HCT116 (cell line): ENCODE measurements at regions not wholly inside any gene's neighbourhood (a gene's known extent, or its start where the extent isn't known, plus 50 kb on each side); places are given as distances from the start of the nearest gene placed in this dataset.

Experiments
- ATAC-seq: fragments of 200-7000 bp; cut with Tn5 transposase; 2 replicates; pipeline ENCODE4 v1.9.1; 2020; ENCODE audit warnings: mild to moderate bottlenecking, moderate library complexity
- BruUV-seq: library from RNA; stranded (reverse); fragments of 400-500 nt; replicated peaks from 2 replicates; lab custom pipeline; 2021; lab: Mats Ljungman, UMichigan
- CTCF ChIA-PET: fragments of 300-600 bp; sonication (Branson Sonifier 250); formaldehyde crosslinking; loops from one replicate; lab custom pipeline; 2021; ENCODE audit warnings: antibody characterized with exemption; lab: Charles Lee
- POLR2A ChIA-PET: fragments of 300-600, 350-600 bp; sonication (Branson Sonifier 250); formaldehyde crosslinking; loops from one replicate; lab custom pipeline; 2021; ENCODE audit warnings: antibody characterized with exemption; lab: Charles Lee
- RAD21 ChIA-PET, 2 experiments: fragments of 300-600 bp; sonication (Branson Sonifier 250); formaldehyde crosslinking; loops; one replicate each; lab custom pipeline; 2023; ENCODE audit warnings: low total read pairs in 2 of 2; ENCODE audit not compliant: uncharacterized antibody in 2 of 2, unreplicated experiment in 2 of 2, low non-redundant PET in 1 of 2; lab: Charles Lee
- DNase-seq: peaks from one replicate; pipeline ENCODE4 v3.0.0-alpha.2; 2010; ENCODE audit warnings: low read depth, low spot score
- H2AFZ ChIP-seq: fragments of 200-600 bp; shearing (Covaris generic), sonication (generic); 2 replicates; pipeline ENCODE4 v1.6.1; 2017; ENCODE audit warnings: low read depth, mixed run types, mixed read lengths, antibody characterized with exemption, low read length; ENCODE audit not compliant: poor library complexity, severe bottlenecking
- H3K27ac ChIP-seq: 2 replicates; pipeline ENCODE4 v1.5.1; 2012; ENCODE audit warnings: low read depth, low read length
- H3K27me3 ChIP-seq: fragments of 200-600 bp; sonication (generic); 2 replicates; pipeline ENCODE4 v1.6.1; 2016; ENCODE audit warnings: mixed run types, low read length, mixed read lengths; ENCODE audit not compliant: insufficient read depth
- H3K36me3 ChIP-seq, 2 experiments: fragments of 200-500 bp in 1 of 2; fragments of 200-600 bp in 1 of 2; sonication (Bioruptor generic) in 1 of 2; sonication (generic) in 1 of 2; 2 replicates each; pipeline versions ENCODE4 v1.5.1 to v1.6.1; 2014 to 2016; ENCODE audit warnings: low read length in 2 of 2, inconsistent platforms in 1 of 2, mixed read lengths in 1 of 2, mixed run types in 1 of 2; ENCODE audit not compliant: insufficient read depth in 2 of 2, control insufficient read depth in 1 of 2
- H3K4me1 ChIP-seq, 2 experiments: fragments of 200-600 bp in 1 of 2; sonication (generic) in 1 of 2; 2 replicates each; pipeline versions ENCODE4 v1.5.1 to v1.6.1; 2012 to 2017; ENCODE audit warnings: low read length in 2 of 2, inconsistent platforms in 1 of 2, mild to moderate bottlenecking in 1 of 2, mixed read lengths in 1 of 2, mixed run types in 1 of 2, moderate library complexity in 1 of 2; ENCODE audit not compliant: insufficient read depth in 2 of 2, control insufficient read depth in 1 of 2
- H3K4me2 ChIP-seq: fragments of 200-600 bp; sonication (generic); 2 replicates; pipeline ENCODE4 v1.6.1; 2017; ENCODE audit warnings: mixed run types, low read length, mixed read lengths
- H3K4me3 ChIP-seq, 2 experiments: fragments of 200-600 bp in 1 of 2; sonication (generic) in 1 of 2; replicated peaks in 1 of 2; 2 replicates each; pipeline ENCODE4 v1.5.1; 2011 to 2016; ENCODE audit warnings: low read length in 2 of 2, control low read depth in 1 of 2, low read depth in 1 of 2, mild to moderate bottlenecking in 1 of 2, mixed read lengths in 1 of 2, mixed run types in 1 of 2
- H3K79me2 ChIP-seq: fragments of 200-600 bp; sonication (generic); 2 replicates; pipeline ENCODE4 v1.6.1; 2017; ENCODE audit warnings: mild to moderate bottlenecking, mixed run types, low read length, moderate library complexity, mixed read lengths; ENCODE audit not compliant: insufficient read depth
- H3K9ac ChIP-seq: fragments of 200-600 bp; sonication (generic); 2 replicates; pipeline ENCODE4 v1.6.1; 2016; ENCODE audit warnings: low read length, mixed read lengths
- H3K9me2 ChIP-seq: fragments of 200-600 bp; sonication (generic), shearing (Covaris generic); 2 replicates; pipeline ENCODE4 v1.6.1; 2017; ENCODE audit warnings: mixed run types, mild to moderate bottlenecking, moderate library complexity; ENCODE audit not compliant: insufficient read depth
- H3K9me3 ChIP-seq, 2 experiments: fragments of 200-500 bp in 1 of 2; fragments of 200-600 bp in 1 of 2; sonication (Bioruptor generic) in 1 of 2; sonication (generic) in 1 of 2; 2 replicates each; pipeline ENCODE4 v1.6.1; 2014 to 2017; ENCODE audit warnings: low read length in 2 of 2, mixed read lengths in 2 of 2, inconsistent platforms in 1 of 2, low read depth in 1 of 2, mild to moderate bottlenecking in 1 of 2, mixed run types in 1 of 2, moderate library complexity in 1 of 2; ENCODE audit not compliant: control insufficient read depth in 1 of 2, insufficient read depth in 1 of 2
- H4K20me1 ChIP-seq: fragments of 200-600 bp; sonication (generic), shearing (Covaris generic); 2 replicates; pipeline ENCODE4 v1.6.1; 2017; ENCODE audit warnings: mixed run types, mild to moderate bottlenecking, moderate library complexity; ENCODE audit not compliant: insufficient read depth
- CBX3 ChIP-seq: IDR thresholded peaks from 2 replicates; pipeline ENCODE4 v1.6.1; 2012; ENCODE audit warnings: low read depth
- CEBPB ChIP-seq: IDR thresholded peaks from 2 replicates; pipeline ENCODE4 v1.6.1; 2012; ENCODE audit warnings: low read depth
- EGR1 ChIP-seq: IDR thresholded peaks from 2 replicates; pipeline ENCODE4 v1.6.1; 2012; ENCODE audit warnings: low read depth
- ELF1 ChIP-seq: IDR thresholded peaks from 2 replicates; pipeline ENCODE4 v1.6.1; 2012; ENCODE audit warnings: low read depth, borderline replicate concordance
- EZH2phosphoT487 ChIP-seq: fragments of 200-600 bp; IDR thresholded peaks from 2 replicates; pipeline ENCODE4 v1.6.1; 2018; ENCODE audit warnings: antibody characterized with exemption, borderline replicate concordance
- FOSL1 ChIP-seq: IDR thresholded peaks from 2 replicates; pipeline ENCODE4 v1.6.1; 2012; ENCODE audit warnings: low read depth
- RAD21 ChIP-seq: IDR thresholded peaks from 2 replicates; pipeline ENCODE4 v1.6.1; 2012; ENCODE audit warnings: low read depth, mild to moderate bottlenecking
- SP1 ChIP-seq: IDR thresholded peaks from 2 replicates; pipeline ENCODE4 v1.6.1; 2012; ENCODE audit warnings: low read depth
- SRF ChIP-seq: IDR thresholded peaks from 2 replicates; pipeline ENCODE4 v1.6.1; 2012; ENCODE audit warnings: low read depth
- intact Hi-C: fragments of 100-400 bp; cut with micrococcal nuclease; formaldehyde crosslinking; loops from 2 replicates; pipeline ENCODE4 v1.10.0; 2022
- TF ChIP-seq, protein P1 (sequence below): IDR thresholded peaks from 2 replicates; pipeline ENCODE4 v1.6.1; 2012
- TF ChIP-seq, protein P2 (sequence below), 3 experiments: fragments of 200-600 bp in 1 of 3; sonication (generic) in 1 of 3; IDR thresholded peaks in 2 of 3; conservative IDR thresholded peaks in 1 of 3; 2 replicates each; pipeline ENCODE4 v1.5.1; 2012 to 2017; ENCODE audit warnings: low read depth in 2 of 3, low read length in 2 of 3, antibody characterized with exemption in 1 of 3, borderline replicate concordance in 1 of 3, control low read depth in 1 of 3, mild to moderate bottlenecking in 1 of 3, mixed read lengths in 1 of 3, mixed run types in 1 of 3, moderate library complexity in 1 of 3; ENCODE audit not compliant: insufficient read depth in 1 of 3

DNA sequence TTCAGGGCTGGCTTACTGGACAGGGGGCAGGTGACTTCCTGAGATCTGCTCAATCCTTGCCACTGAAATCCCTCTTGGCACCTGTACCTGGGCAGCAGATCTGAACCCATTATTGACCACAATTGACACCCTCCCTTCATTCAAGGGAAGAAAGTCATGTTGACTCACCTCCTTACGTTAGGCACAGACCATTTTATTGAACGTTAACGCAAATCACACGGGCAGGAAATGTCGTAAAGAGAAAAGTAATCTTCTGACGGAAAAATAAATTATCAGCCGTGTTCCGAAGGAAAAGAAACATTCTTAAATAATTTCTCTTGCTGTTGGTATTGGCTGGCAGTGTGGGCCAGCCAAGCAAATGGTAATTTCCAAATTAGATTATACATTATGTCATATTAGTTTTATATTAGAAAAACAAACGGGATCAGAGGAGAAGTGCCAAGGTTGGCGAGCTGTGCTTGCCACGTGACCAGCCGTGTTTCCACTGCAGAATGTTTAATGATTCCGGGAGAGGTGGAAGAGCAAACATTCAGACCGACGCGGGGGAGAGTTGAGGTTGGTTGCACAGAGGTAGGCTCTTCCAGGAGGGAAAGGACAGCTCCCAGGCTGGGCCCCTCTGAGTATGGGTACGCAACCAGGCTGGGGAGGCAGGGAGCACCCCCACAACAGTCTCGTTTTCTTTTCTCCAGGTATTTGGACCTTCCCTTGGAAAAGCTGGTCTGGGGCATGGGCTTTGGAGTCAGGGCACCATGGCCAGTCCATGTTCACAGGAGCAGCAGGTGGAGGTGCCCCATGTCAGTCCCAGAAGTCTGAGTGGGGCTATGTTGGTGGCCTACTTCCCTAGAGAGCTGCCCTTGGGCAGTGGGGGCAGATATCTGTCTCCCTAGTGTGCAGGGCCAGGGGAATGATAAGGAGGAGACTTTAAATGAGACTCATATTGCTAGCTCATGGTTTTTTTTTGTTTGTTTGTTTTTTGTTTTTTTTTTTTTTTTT is 121.1 kb downstream of the FOXD2 start:
- Histone ChIP-seq H3K36me3 (no peaks in the 10 kb centered on the region), H3K4me1 (peaks cover 11 to 53% of the 10 kb centered on the region in 2 experiments), H3K9ac (no peak overlapping the region), H3K27me3 (no peaks in the 10 kb centered on the region; the same call in 1 of the 2 replicates), H2AFZ (no peak overlapping the region), H3K79me2 (no peaks in the 10 kb centered on the region), H4K20me1 (no peaks in the 10 kb centered on the region), H3K9me3 (no peaks in the 10 kb centered on the region), H3K9me2 (no peaks in the 10 kb centered on the region), H3K27ac (no peak overlapping the region), H3K4me3 (no peak overlapping the region), H3K4me2 (no peak overlapping the region)
- BruUV-seq = no TSS peak
- no peak for DNase-seq
- intact Hi-C loops = no loop called here
- ChIA-PET RAD21 (no interaction called here), POLR2A (interaction anchor here (0.5 kb wide), 1 partner anchor 952 kb away, joined by 4 read pairs; no protein-coding TSS in a partner anchor), CTCF (interaction anchor here (0.6 to 1.0 kb wide), 2 partner anchors 29 to 152 kb away, joined by 3 read pairs; no protein-coding TSS in a partner anchor)
- no peak for ATAC-seq
- TF ChIP-seq CEBPB (no peak), SP1 (peak; percentile 20; the same call in 1 of the 2 replicates)

DNA sequence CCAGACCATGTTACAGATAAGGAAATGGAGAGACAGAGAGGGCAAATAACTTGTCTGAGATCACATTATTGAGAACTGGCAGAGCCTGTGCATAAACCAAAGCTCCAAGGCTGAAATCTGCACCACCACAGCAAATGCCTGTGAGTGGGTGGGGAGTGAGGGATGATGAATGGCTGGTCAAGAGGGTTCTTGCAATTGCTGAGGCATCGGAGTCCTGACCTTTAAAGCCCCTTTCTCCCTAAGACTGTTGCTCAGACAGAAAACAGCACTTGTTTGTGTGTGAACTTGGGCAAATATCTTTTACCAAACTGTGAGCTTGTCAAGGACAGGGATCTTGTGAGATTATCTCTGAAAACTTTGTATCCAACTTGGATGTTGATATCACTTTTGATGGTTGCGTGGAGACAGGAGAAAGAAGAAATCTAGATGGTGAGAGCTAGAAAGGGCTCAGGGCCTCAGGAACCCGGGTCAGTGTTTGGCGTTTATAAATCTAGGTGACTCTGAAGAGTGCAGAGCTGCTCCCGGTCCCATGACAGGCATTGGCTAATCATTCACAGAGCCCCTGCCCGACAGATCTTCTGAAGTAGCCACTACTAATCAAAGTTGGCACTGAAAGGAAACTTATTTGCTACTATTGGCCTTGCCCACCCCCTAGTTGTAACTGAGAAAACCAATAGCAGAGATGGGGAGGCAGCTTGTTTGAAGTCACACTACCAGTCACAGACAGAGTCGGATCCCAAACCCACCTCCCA is 122.3 kb downstream of the FOXD2 start:
- TF ChIP-seq ELF1 (no peak), EGR1 (no peak), SRF (no peak), RAD21 (no peak), CBX3 (no peak), EZH2phosphoT487 (no peak), FOSL1 (no peak), SP1 (no peak)
- TF ChIP-seq, protein P1, sequence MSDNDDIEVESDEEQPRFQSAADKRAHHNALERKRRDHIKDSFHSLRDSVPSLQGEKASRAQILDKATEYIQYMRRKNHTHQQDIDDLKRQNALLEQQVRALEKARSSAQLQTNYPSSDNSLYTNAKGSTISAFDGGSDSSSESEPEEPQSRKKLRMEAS = no peak
- TF ChIP-seq, protein P2, sequence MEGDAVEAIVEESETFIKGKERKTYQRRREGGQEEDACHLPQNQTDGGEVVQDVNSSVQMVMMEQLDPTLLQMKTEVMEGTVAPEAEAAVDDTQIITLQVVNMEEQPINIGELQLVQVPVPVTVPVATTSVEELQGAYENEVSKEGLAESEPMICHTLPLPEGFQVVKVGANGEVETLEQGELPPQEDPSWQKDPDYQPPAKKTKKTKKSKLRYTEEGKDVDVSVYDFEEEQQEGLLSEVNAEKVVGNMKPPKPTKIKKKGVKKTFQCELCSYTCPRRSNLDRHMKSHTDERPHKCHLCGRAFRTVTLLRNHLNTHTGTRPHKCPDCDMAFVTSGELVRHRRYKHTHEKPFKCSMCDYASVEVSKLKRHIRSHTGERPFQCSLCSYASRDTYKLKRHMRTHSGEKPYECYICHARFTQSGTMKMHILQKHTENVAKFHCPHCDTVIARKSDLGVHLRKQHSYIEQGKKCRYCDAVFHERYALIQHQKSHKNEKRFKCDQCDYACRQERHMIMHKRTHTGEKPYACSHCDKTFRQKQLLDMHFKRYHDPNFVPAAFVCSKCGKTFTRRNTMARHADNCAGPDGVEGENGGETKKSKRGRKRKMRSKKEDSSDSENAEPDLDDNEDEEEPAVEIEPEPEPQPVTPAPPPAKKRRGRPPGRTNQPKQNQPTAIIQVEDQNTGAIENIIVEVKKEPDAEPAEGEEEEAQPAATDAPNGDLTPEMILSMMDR (IDR thresholded peaks at IDR 0.05 in 2 of 3, conservative IDR thresholded peaks at IDR 0.05 in 1 of 3; ENCODE audit: borderline replicate concordance in 1 of 3, insufficient read depth in 1 of 3, low read depth in 2 of 3, low read length in 2 of 3) = no peak
- ChIA-PET POLR2A (interaction anchor here (1.9 kb wide), 1 partner anchor 10 kb away, joined by 4 read pairs; no protein-coding TSS in a partner anchor), CTCF (interaction anchor here (1.6 kb wide), 2 partner anchors 10 to 124 kb away, joined by 3 to 5 read pairs; no protein-coding TSS in a partner anchor), RAD21 (no interaction called here)
- H3K4me1 ChIP-seq = peaks cover 11 to 45% of the 10 kb centered on the region in 2 experiments
- H3K9ac ChIP-seq = no peak overlapping the region
- H2AFZ ChIP-seq = no peak overlapping the region
- intact Hi-C loops = no loop called here
- no peaks in the 10 kb centered on the region; the same call in 1 of the 2 replicates for H3K27me3 ChIP-seq
- H3K9me3 ChIP-seq = no peaks in the 10 kb centered on the region
- no peaks in the 10 kb centered on the region for H3K79me2 ChIP-seq
- no peak overlapping the region for H3K4me3 ChIP-seq
- no peak overlapping the region; the same call in 1 of the 2 replicates for H3K4me2 ChIP-seq
- DNase-seq (no peak), ATAC-seq (no peak)
- H3K27ac ChIP-seq = no peak overlapping the region
- BruUV-seq = no TSS peak
- no peaks in the 10 kb centered on the region for H4K20me1 ChIP-seq
- no peaks in the 10 kb centered on the region for H3K36me3 ChIP-seq
- no peaks in the 10 kb centered on the region for H3K9me2 ChIP-seq
